ENCODE measurements at regions not wholly inside any gene's neighbourhood (a gene's known extent, or its start where the extent isn't known, plus 50 kb on each side); places are given as distances from the start of the nearest gene placed in this dataset.

GRCh38 chr13:90103099-90103784 is 1244.2 kb upstream of the MIR17HG start:
- DNase-seq (no peak), ATAC-seq (no peak)
- no peaks in the 10 kb centered on the region for H3K36me3 ChIP-seq (ENCODE audit: low read depth, low read length)
- H3K4me3 ChIP-seq (ENCODE audit: low read length): no peak overlapping the region
- no peaks in the 10 kb centered on the region for H4K20me1 ChIP-seq (ENCODE audit: low read length)
- intact Hi-C loops (cut with micrococcal nuclease): no loop called here
- H2AFZ ChIP-seq (ENCODE audit: low read length): no peak overlapping the region
- peaks cover 24% of the 10 kb centered on the region for H3K4me1 ChIP-seq (ENCODE audit: insufficient read depth, low read length)
- CTCF ChIA-PET: no interaction called here
- H3K4me2 ChIP-seq (ENCODE audit: low read length): no peak overlapping the region
- no peak overlapping the region for H3K9ac ChIP-seq (ENCODE audit: low read length)
- POLR2A ChIA-PET (ENCODE audit: unreplicated experiment): no interaction called here
- H3K27me3 ChIP-seq (ENCODE audit: low read length): no peaks in the 10 kb centered on the region
- BruUV-seq (replicated peaks): no TSS peak
- H3K27ac ChIP-seq (ENCODE audit: low read length): no peak overlapping the region
- TF ChIP-seq EZH2 (IDR thresholded peaks at IDR 0.05; ENCODE audit: low read length, unreplicated experiment) (no peak), CTCF (conservative IDR thresholded peaks at IDR 0.05; ENCODE audit: low read depth, low read length) (no peak), EZH2phosphoT487 (IDR thresholded peaks at IDR 0.05; ENCODE audit: borderline replicate concordance, low read length) (no peak)
- H3K9me2 ChIP-seq (replicated peaks; ENCODE audit: low read length): no peaks in the 10 kb centered on the region
- H3F3A ChIP-seq (ENCODE audit: low read length, unreplicated experiment): no peaks in the 10 kb centered on the region
- no peaks in the 10 kb centered on the region for H3K79me2 ChIP-seq (ENCODE audit: low read length)
- no peaks in the 10 kb centered on the region for H3K9me3 ChIP-seq (ENCODE audit: low read length)

- Histone ChIP-seq H3K27ac (ENCODE audit: low read length) (peak overlapping the region; percentile 92), H4K20me1 (ENCODE audit: low read length) (no peaks in the 10 kb centered on the region), H3K27me3 (ENCODE audit: low read length) (no peaks in the 10 kb centered on the region), H2AFZ (ENCODE audit: low read length) (peak overlapping the region; percentile 61; the same call in 1 of the 2 replicates), H3K4me3 (ENCODE audit: low read length) (no peak overlapping the region), H3K4me1 (ENCODE audit: insufficient read depth, low read length) (peaks cover 24% of the 10 kb centered on the region), H3F3A (ENCODE audit: low read length, unreplicated experiment) (no peaks in the 10 kb centered on the region), H3K36me3 (ENCODE audit: low read depth, low read length) (no peaks in the 10 kb centered on the region), H3K9ac (ENCODE audit: low read length) (peak overlapping the region; percentile 31; the same call in 1 of the 2 replicates), H3K9me2 (replicated peaks; ENCODE audit: low read length) (no peaks in the 10 kb centered on the region), H3K79me2 (ENCODE audit: low read length) (no peaks in the 10 kb centered on the region), H3K4me2 (ENCODE audit: low read length) (peak overlapping the region; percentile 66), H3K9me3 (ENCODE audit: low read length) (no peaks in the 10 kb centered on the region)
- ChIA-PET CTCF (no interaction called here), POLR2A (ENCODE audit: unreplicated experiment) (no interaction called here)
- DNase-seq: no peak
- intact Hi-C loops (cut with micrococcal nuclease): no loop called here
- BruUV-seq (replicated peaks): no TSS peak
- no peak for TF ChIP-seq EZH2phosphoT487 (IDR thresholded peaks at IDR 0.05; ENCODE audit: borderline replicate concordance, low read length)
- TF ChIP-seq CTCF (conservative IDR thresholded peaks at IDR 0.05; ENCODE audit: low read depth, low read length): no peak
- no peak for TF ChIP-seq EZH2 (IDR thresholded peaks at IDR 0.05; ENCODE audit: low read length, unreplicated experiment)
- ATAC-seq: no peak; the same call in 1 of the 2 replicates
These were observed 1242.7 kb upstream of the MIR17HG start for GRCh38 chr13:90104764-90105163.

- no TSS peak for BruUV-seq (replicated peaks)
- Histone ChIP-seq H3K9ac (ENCODE audit: low read length) (peak overlapping the region; percentile 34; the same call in 1 of the 2 replicates), H3K4me1 (ENCODE audit: insufficient read depth, low read length) (peaks cover 24% of the 10 kb centered on the region), H4K20me1 (ENCODE audit: low read length) (no peaks in the 10 kb centered on the region), H3F3A (ENCODE audit: low read length, unreplicated experiment) (no peaks in the 10 kb centered on the region), H3K27ac (ENCODE audit: low read length) (peak overlapping the region; percentile 92), H3K79me2 (ENCODE audit: low read length) (no peaks in the 10 kb centered on the region), H3K9me2 (replicated peaks; ENCODE audit: low read length) (no peaks in the 10 kb centered on the region), H3K4me3 (ENCODE audit: low read length) (no peak overlapping the region), H3K4me2 (ENCODE audit: low read length) (peak overlapping the region; percentile 66), H2AFZ (ENCODE audit: low read length) (peak overlapping the region; percentile 61), H3K9me3 (ENCODE audit: low read length) (no peaks in the 10 kb centered on the region), H3K27me3 (ENCODE audit: low read length) (no peaks in the 10 kb centered on the region), H3K36me3 (ENCODE audit: low read depth, low read length) (no peaks in the 10 kb centered on the region)
- ATAC-seq: peak; percentile 93
- TF ChIP-seq CTCF (conservative IDR thresholded peaks at IDR 0.05; ENCODE audit: low read depth, low read length): no peak
- no peak for TF ChIP-seq EZH2 (IDR thresholded peaks at IDR 0.05; ENCODE audit: low read length, unreplicated experiment)
- no peak for TF ChIP-seq EZH2phosphoT487 (IDR thresholded peaks at IDR 0.05; ENCODE audit: borderline replicate concordance, low read length)
- intact Hi-C loops (cut with micrococcal nuclease): no loop called here
- CTCF ChIA-PET: no interaction called here
- POLR2A ChIA-PET (ENCODE audit: unreplicated experiment): no interaction called here
- peak; percentile 85 for DNase-seq
These were observed 1242.2 kb upstream of the MIR17HG start for GRCh38 chr13:90105276-90105675.
